ENCODE measurements at regions not wholly inside any gene's neighbourhood (a gene's known extent, or its start where the extent isn't known, plus 50 kb on each side); places are given as distances from the start of the nearest gene placed in this dataset.
A peak's percentile ranks its signal among the peaks of the same experiment; 100 is the strongest.

GRCh38 chr2:7119132-7119835, 202.1 kb downstream of the RNF144A start:
- H3K36me3 ChIP-seq, result no peaks in the 10 kb centered on the region
- 64 to 67% methylated on average over 8 of the region's 8 CpGs for WGBS, 2 donors
- no peaks in the 10 kb centered on the region for H3K27me3 ChIP-seq
- peaks cover 0 to 5% (median 2%) of the 10 kb centered on the region in 4 donors for H3K4me1 ChIP-seq
- no peak overlapping the region for H3K4me3 ChIP-seq
- H3K27ac ChIP-seq, result no peak overlapping the region
- DNase-seq, result no peak
- no peaks in the 10 kb centered on the region for H3K9me3 ChIP-seq
- no peak for TF ChIP-seq POLR2A (IDR thresholded peaks at IDR 0.05)
- peak in 3 of 4 experiments; percentile 16 to 42 (median 16) for TF ChIP-seq CTCF (IDR thresholded peaks at IDR 0.05)
- no peak for TF ChIP-seq POLR2AphosphoS5 (IDR thresholded peaks at IDR 0.05)
- no peak for TF ChIP-seq EP300 (IDR thresholded peaks at IDR 0.05)
- intact Hi-C loops (cut with DNase I), result no loop called here

- no peak for DNase-seq
- 95% methylated on average over 5 of the region's 5 CpGs for WGBS, 2 donors
- no peaks in the 10 kb centered on the region for H3K27me3 ChIP-seq
These were observed 204.6 kb downstream of the RNF144A start for GRCh38 chr2:7121851-7122250.

GRCh38 chr2:7127156-7127555, 209.9 kb downstream of the RNF144A start:
- Histone ChIP-seq H3K4me1 (peaks cover 0 to 6% (median 0%) of the 10 kb centered on the region in 4 donors), H3K4me3 (no peak overlapping the region), H3K27me3 (no peaks in the 10 kb centered on the region), H3K36me3 (no peaks in the 10 kb centered on the region), H3K9me3 (no peaks in the 10 kb centered on the region), H3K27ac (no peak overlapping the region)
- no peak for DNase-seq
- WGBS, 2 donors, result 94 to 96% methylated on average over 2 of the region's 2 CpGs
- intact Hi-C loops (cut with DNase I), result no loop called here
- no peak for TF ChIP-seq POLR2AphosphoS5 (IDR thresholded peaks at IDR 0.05)
- TF ChIP-seq POLR2A (IDR thresholded peaks at IDR 0.05), result no peak
- TF ChIP-seq EP300 (IDR thresholded peaks at IDR 0.05), result no peak
- TF ChIP-seq CTCF (IDR thresholded peaks at IDR 0.05), result no peak

More at GRCh38 chr2:7121851-7122250, 204.6 kb downstream of the RNF144A start:
- Histone ChIP-seq H3K9me3 (no peaks in the 10 kb centered on the region), H3K4me1 (peaks cover 0 to 5% (median 2%) of the 10 kb centered on the region in 4 donors), H3K4me3 (no peak overlapping the region), H3K27ac (no peak overlapping the region), H3K36me3 (no peaks in the 10 kb centered on the region)
- TF ChIP-seq POLR2AphosphoS5 (IDR thresholded peaks at IDR 0.05) (no peak), POLR2A (IDR thresholded peaks at IDR 0.05) (no peak), CTCF (IDR thresholded peaks at IDR 0.05) (no peak), EP300 (IDR thresholded peaks at IDR 0.05) (no peak)
- intact Hi-C loops (cut with DNase I), result no loop called here

GRCh38 chr2:7127687-7128086, 210.5 kb downstream of the RNF144A start:
- TF ChIP-seq EP300 (IDR thresholded peaks at IDR 0.05), result no peak
- no peak for TF ChIP-seq POLR2A (IDR thresholded peaks at IDR 0.05)
- no peak for TF ChIP-seq CTCF (IDR thresholded peaks at IDR 0.05)
- TF ChIP-seq POLR2AphosphoS5 (IDR thresholded peaks at IDR 0.05), result no peak

DNA sequence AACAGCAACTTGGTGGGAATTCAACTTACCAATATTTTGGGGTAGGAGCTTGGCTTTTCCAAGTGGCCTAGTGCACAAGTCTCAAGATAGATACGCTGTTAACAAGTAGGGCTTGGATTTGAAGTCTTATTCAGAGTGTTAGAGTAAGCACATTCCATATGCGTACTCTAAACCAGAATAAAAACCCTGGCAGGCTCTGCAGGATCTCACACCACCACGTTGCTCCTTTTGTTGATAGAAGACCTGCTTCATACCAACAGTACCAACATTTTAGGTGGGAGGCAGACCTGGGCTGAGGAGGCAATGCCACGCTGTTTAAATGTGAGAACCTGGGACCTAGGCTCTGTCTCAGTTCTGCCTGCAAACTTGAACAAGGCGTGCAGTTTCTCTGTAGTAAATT, 214.0 kb downstream of the RNF144A start:
- Histone ChIP-seq H3K9me3 (no peaks in the 10 kb centered on the region), H3K4me1 (peaks cover 0 to 6% (median 0%) of the 10 kb centered on the region in 4 donors), H3K4me3 (no peak overlapping the region), H3K36me3 (no peaks in the 10 kb centered on the region), H3K27ac (no peak overlapping the region), H3K27me3 (no peaks in the 10 kb centered on the region)
- intact Hi-C loops (cut with DNase I), result no loop called here
- TF ChIP-seq POLR2AphosphoS5 (IDR thresholded peaks at IDR 0.05), result no peak
- TF ChIP-seq POLR2A (IDR thresholded peaks at IDR 0.05), result no peak
- no peak for TF ChIP-seq EP300 (IDR thresholded peaks at IDR 0.05)
- TF ChIP-seq CTCF (IDR thresholded peaks at IDR 0.05), result no peak
- no peak for DNase-seq
- 80 to 85% methylated on average over 5 of the region's 5 CpGs for WGBS, 2 donors

More at GRCh38 chr2:7127687-7128086, 210.5 kb downstream of the RNF144A start:
- Histone ChIP-seq H3K9me3 (no peaks in the 10 kb centered on the region), H3K36me3 (no peaks in the 10 kb centered on the region), H3K27me3 (no peaks in the 10 kb centered on the region), H3K4me1 (peaks cover 0 to 6% (median 0%) of the 10 kb centered on the region in 4 donors), H3K27ac (no peak overlapping the region), H3K4me3 (no peak overlapping the region)
- DNase-seq, result no peak
- intact Hi-C loops (cut with DNase I), result no loop called here
